A673 (cell line): ENCODE measurements at regions not wholly inside any gene's neighbourhood (a gene's known extent, or its start where the extent isn't known, plus 50 kb on each side); places are given as distances from the start of the nearest gene placed in this dataset.

Experiments used
- BruUV-seq: library from RNA; stranded (reverse); fragments of 400-500 nt; replicated peaks from 2 replicates; lab custom pipeline; 2021; lab: Mats Ljungman, UMichigan
- CTCF ChIA-PET: fragments of 300-600 bp; sonication (Branson Sonifier 250); formaldehyde crosslinking; loops from one replicate; lab custom pipeline; 2022; ENCODE audit warnings: antibody characterized with exemption; lab: Charles Lee
- POLR2A ChIA-PET: fragments of 300-600 bp; sonication (Branson Sonifier 250); formaldehyde crosslinking; loops from one replicate; lab custom pipeline; 2022; ENCODE audit warnings: antibody characterized with exemption; ENCODE audit not compliant: low non-redundant PET; lab: Charles Lee
- DNase-seq: peaks from one replicate; pipeline ENCODE4 v3.0.0-alpha.2; 2015; ENCODE audit warnings: low spot score
- H3K27ac ChIP-seq: fragments of 200-600 bp; sonication (generic); 2 replicates; pipeline ENCODE4 v1.5.1; 2016; ENCODE audit warnings: mixed run types, low read depth, mild to moderate bottlenecking, mixed read lengths, antibody characterized with exemption, low read length; ENCODE audit not compliant: poor library complexity, severe bottlenecking
- H3K27me3 ChIP-seq: fragments of 200-600 bp; sonication (generic); replicated peaks from 2 replicates; pipeline ENCODE4 v1.6.1; 2017; ENCODE audit warnings: mixed run types, low read depth, mild to moderate bottlenecking, mixed read lengths, antibody characterized with exemption, low read length; ENCODE audit not compliant: insufficient read depth, poor library complexity
- H3K36me3 ChIP-seq: fragments of 200-600 bp; sonication (generic); 2 replicates; pipeline ENCODE4 v1.6.1; 2016; ENCODE audit warnings: mixed run types, mild to moderate bottlenecking, mixed read lengths, antibody characterized with exemption, low read length; ENCODE audit not compliant: insufficient read depth, poor library complexity, severe bottlenecking
- H3K4me1 ChIP-seq: fragments of 200-600 bp; sonication (generic); 2 replicates; pipeline ENCODE4 v1.6.1; 2017; ENCODE audit warnings: mixed run types, mild to moderate bottlenecking, mixed read lengths, antibody characterized with exemption, low read length; ENCODE audit not compliant: insufficient read depth, poor library complexity, severe bottlenecking
- H3K4me3 ChIP-seq: fragments of 200-600 bp; sonication (generic); 2 replicates; pipeline ENCODE4 v1.5.1; 2016; ENCODE audit warnings: low read depth, mixed run types, mild to moderate bottlenecking, mixed read lengths, low read length; ENCODE audit not compliant: poor library complexity, severe bottlenecking
- H3K9me3 ChIP-seq: fragments of 200-600 bp; sonication (generic); 2 replicates; pipeline ENCODE4 v1.6.1; 2016; ENCODE audit warnings: mixed run types, low read depth, mild to moderate bottlenecking, mixed read lengths, antibody characterized with exemption, low read length; ENCODE audit not compliant: poor library complexity, severe bottlenecking
- EZH2 ChIP-seq: fragments of 200-600 bp; sonication (generic); IDR thresholded peaks from 2 replicates; pipeline ENCODE4 v1.6.1; 2017; ENCODE audit warnings: borderline replicate concordance, low read depth, mild to moderate bottlenecking, mixed read lengths, antibody characterized with exemption, low read length; ENCODE audit not compliant: poor library complexity, severe bottlenecking
- intact Hi-C: fragments of 100-400 bp; cut with micrococcal nuclease; formaldehyde crosslinking; loops from one replicate; pipeline ENCODE4 v1.10.0; 2022; ENCODE audit not compliant: unreplicated experiment
- TF ChIP-seq, protein P1 (sequence below): fragments of 300-800, 200-600 bp; sonication (generic); conservative IDR thresholded peaks from 2 replicates; pipeline ENCODE4 v1.5.1; 2017; ENCODE audit warnings: low read depth, mild to moderate bottlenecking, antibody characterized with exemption, low read length, moderate library complexity, mixed read lengths

- Histone ChIP-seq H3K27me3 (no peaks in the 10 kb centered on the region), H3K27ac (no peak overlapping the region), H3K4me1 (no peaks in the 10 kb centered on the region), H3K4me3 (no peak overlapping the region), H3K36me3 (no peaks in the 10 kb centered on the region), H3K9me3 (no peaks in the 10 kb centered on the region)
- no TSS peak for BruUV-seq
- TF ChIP-seq EZH2: no peak
- TF ChIP-seq, protein P1, sequence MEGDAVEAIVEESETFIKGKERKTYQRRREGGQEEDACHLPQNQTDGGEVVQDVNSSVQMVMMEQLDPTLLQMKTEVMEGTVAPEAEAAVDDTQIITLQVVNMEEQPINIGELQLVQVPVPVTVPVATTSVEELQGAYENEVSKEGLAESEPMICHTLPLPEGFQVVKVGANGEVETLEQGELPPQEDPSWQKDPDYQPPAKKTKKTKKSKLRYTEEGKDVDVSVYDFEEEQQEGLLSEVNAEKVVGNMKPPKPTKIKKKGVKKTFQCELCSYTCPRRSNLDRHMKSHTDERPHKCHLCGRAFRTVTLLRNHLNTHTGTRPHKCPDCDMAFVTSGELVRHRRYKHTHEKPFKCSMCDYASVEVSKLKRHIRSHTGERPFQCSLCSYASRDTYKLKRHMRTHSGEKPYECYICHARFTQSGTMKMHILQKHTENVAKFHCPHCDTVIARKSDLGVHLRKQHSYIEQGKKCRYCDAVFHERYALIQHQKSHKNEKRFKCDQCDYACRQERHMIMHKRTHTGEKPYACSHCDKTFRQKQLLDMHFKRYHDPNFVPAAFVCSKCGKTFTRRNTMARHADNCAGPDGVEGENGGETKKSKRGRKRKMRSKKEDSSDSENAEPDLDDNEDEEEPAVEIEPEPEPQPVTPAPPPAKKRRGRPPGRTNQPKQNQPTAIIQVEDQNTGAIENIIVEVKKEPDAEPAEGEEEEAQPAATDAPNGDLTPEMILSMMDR: no peak
- no peak for DNase-seq
- CTCF ChIA-PET: interaction anchor here (1.0 kb wide), 1 partner anchor 47 kb away, joined by 3 read pairs; no protein-coding TSS in a partner anchor
- intact Hi-C loops: no loop called here
- POLR2A ChIA-PET: no interaction called here
Observed at GRCh38 chr2:211204456-211204855, 648.1 kb downstream of the CPS1 start.

DNA sequence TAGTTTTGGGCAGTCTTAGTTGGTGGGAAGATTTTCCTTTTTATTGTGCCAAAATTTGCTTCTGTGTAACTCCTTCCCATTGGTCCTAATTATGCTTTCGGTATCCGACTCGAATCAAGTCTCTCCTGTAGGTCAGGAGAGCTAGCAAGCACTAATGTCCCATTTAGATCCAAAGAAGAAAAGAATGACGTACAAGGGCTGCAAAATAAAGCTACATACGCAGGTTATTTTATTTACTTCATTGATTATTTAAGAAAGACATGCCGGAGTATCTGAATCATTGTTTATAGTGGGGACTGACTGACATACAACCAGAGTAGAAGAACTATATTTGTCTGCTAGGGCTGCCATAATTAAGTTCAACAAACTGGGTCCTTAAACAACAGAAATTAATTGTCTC lies 648.5 kb downstream of the CPS1 start:
- CTCF ChIA-PET: no interaction called here
- no peaks in the 10 kb centered on the region for H3K27me3 ChIP-seq
- intact Hi-C loops: no loop called here
- no peak overlapping the region for H3K27ac ChIP-seq
- H3K9me3 ChIP-seq: no peaks in the 10 kb centered on the region
- POLR2A ChIA-PET: no interaction called here
- DNase-seq: no peak
- no peaks in the 10 kb centered on the region for H3K36me3 ChIP-seq
- no TSS peak for BruUV-seq
- H3K4me3 ChIP-seq: no peak overlapping the region
- H3K4me1 ChIP-seq: no peaks in the 10 kb centered on the region
- no peak for TF ChIP-seq EZH2
- TF ChIP-seq, protein P1: no peak

DNA sequence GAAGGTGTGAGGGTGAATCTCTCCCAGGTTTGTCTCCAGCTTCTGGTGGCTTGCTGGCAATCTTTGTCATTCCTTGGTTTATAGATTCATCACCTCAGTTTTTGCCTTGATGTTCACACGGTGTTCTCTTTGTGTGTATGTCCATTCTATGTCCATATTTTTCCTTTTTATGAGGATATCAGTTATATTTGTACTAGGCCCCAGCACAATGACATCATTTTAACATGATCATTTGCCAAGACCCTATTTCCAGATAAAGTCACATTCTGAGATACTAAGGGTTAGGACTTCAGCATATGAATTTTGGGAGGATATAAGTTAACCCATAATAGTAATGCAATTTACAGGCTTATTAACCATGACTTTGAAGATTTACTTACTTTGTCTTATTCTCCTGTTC lies 649.0 kb downstream of the CPS1 start:
- Histone ChIP-seq H3K4me1 (no peaks in the 10 kb centered on the region), H3K9me3 (no peaks in the 10 kb centered on the region), H3K4me3 (no peak overlapping the region), H3K36me3 (no peaks in the 10 kb centered on the region), H3K27ac (no peak overlapping the region), H3K27me3 (no peaks in the 10 kb centered on the region)
- no peak for DNase-seq
- intact Hi-C loops: no loop called here
- POLR2A ChIA-PET: no interaction called here
- CTCF ChIA-PET: no interaction called here
- TF ChIP-seq, protein P1: no peak
- no peak for TF ChIP-seq EZH2
- no TSS peak for BruUV-seq
